CD4-positive, alpha-beta T cell (primary cell): ENCODE measurements at regions not wholly inside any gene's neighbourhood (a gene's known extent, or its start where the extent isn't known, plus 50 kb on each side); places are given as distances from the start of the nearest gene placed in this dataset.
A peak's percentile ranks its signal among the peaks of the same experiment; 100 is the strongest.

Source experiments
- ATAC-seq: fragments of 200-7000 bp; cut with Tn5 transposase; one replicate; pipeline ENCODE4 v1.10.0; 2022; ENCODE audit warnings: mild to moderate bottlenecking; ENCODE audit not compliant: poor library complexity
- CTCF ChIA-PET: fragments of 350-600 bp; sonication (Branson Sonifier 250); formaldehyde crosslinking; loops from one replicate; lab custom pipeline; 2021; ENCODE audit warnings: antibody characterized with exemption, inconsistent platforms; lab: Charles Lee
- POLR2A ChIA-PET: fragments of 350-600 bp; sonication (Branson Sonifier 250); formaldehyde crosslinking; loops from one replicate; lab custom pipeline; 2021; ENCODE audit warnings: antibody characterized with exemption, inconsistent platforms; lab: Charles Lee
- DNase-seq, 14 experiments: peaks; one replicate each; pipeline ENCODE4 v3.0.0-alpha.2; 2013 to 2020; ENCODE audit warnings: mixed read lengths in 2 of 14
- H3K27ac ChIP-seq, 2 donors: one replicate each; pipeline versions ENCODE4 v1.5.1 to v1.7.0; 2013; ENCODE audit warnings: low read length in 2 of 2, low read depth in 1 of 2, mild to moderate bottlenecking in 1 of 2
- H3K27me3 ChIP-seq, 2 experiments: 1 replicate in 1 of 2; 2 replicates in 1 of 2; pipeline versions ENCODE4 v1.6.1 to v1.7.0; 2013; ENCODE audit warnings: low read length in 2 of 2, control low read depth in 1 of 2, mild to moderate bottlenecking in 1 of 2, moderate library complexity in 1 of 2; ENCODE audit not compliant: insufficient read depth in 2 of 2, control insufficient read depth in 1 of 2
- H3K36me3 ChIP-seq: one replicate; pipeline ENCODE4 v1.6.1; 2013; ENCODE audit warnings: low read length, control low read depth; ENCODE audit not compliant: insufficient read depth
- H3K4me1 ChIP-seq: one replicate; pipeline ENCODE4 v1.6.1; 2013; ENCODE audit warnings: low read length, control low read depth; ENCODE audit not compliant: insufficient read depth
- H3K4me3 ChIP-seq: one replicate; pipeline ENCODE4 v1.5.1; 2013; ENCODE audit warnings: mild to moderate bottlenecking, low read length, moderate library complexity
- H3K9me3 ChIP-seq, 2 experiments: 1 replicate in 1 of 2; 2 replicates in 1 of 2; pipeline versions ENCODE4 v1.6.1 to v1.7.0; 2013; ENCODE audit warnings: low read length in 2 of 2, mild to moderate bottlenecking in 2 of 2, control low read depth in 1 of 2, moderate library complexity in 1 of 2; ENCODE audit not compliant: control insufficient read depth in 1 of 2, insufficient read depth in 1 of 2
- H3K27ac Mint-ChIP-seq: one replicate; pipeline ENCODE4 v1.8.0; 2020; ENCODE audit warnings: mixed read lengths
- H3K27me3 Mint-ChIP-seq: one replicate; pipeline ENCODE4 v1.8.0; 2021; ENCODE audit warnings: mixed read lengths
- H3K36me3 Mint-ChIP-seq: one replicate; pipeline ENCODE4 v1.8.0; 2021; ENCODE audit warnings: low read depth, mixed read lengths
- H3K4me1 Mint-ChIP-seq: one replicate; pipeline ENCODE4 v1.8.0; 2021; ENCODE audit warnings: low read depth, mixed read lengths
- H3K4me3 Mint-ChIP-seq: one replicate; pipeline ENCODE4 v1.8.0; 2020; ENCODE audit warnings: mild to moderate bottlenecking, mixed read lengths
- H3K9me3 Mint-ChIP-seq: one replicate; pipeline ENCODE4 v1.8.0; 2020; ENCODE audit warnings: mixed read lengths
- intact Hi-C, 2 experiments: fragments of 100-400 bp; cut with DNase I in 1 of 2; cut with micrococcal nuclease in 1 of 2; formaldehyde crosslinking; loops; one replicate each; pipeline versions ENCODE4 v1.15.1 to v1.9.0; 2023 to 2025; cut with DNase I, micrococcal nuclease
- TF ChIP-seq, protein P1 (sequence below): fragments of 200-600 bp; IDR thresholded peaks from one replicate; pipeline ENCODE4 v1.8.0; 2022; ENCODE audit warnings: antibody characterized with exemption, mild to moderate bottlenecking

DNA sequence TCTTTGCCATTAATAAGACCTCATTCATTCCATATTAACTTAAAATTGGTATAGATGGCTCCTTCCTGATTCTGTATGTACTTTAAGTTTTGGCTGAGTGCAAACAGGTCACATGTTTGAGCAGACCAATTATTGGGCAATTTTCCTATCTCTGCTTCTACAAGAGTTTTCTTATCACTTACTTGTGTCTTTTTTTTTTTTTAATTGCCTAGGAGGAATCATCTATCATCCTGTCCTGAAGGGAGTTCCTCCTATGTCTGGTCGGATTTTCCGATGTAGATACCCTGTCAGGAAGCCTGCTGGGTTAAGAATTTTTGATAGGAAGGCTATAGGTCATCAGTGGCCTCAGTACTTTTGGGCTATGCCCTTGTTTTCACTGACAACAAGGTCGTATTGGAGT, 268.0 kb downstream of the RPS4Y2 start:
- Mint-ChIP-seq H3K4me1 (peaks cover 55% of the 10 kb centered on the region), H3K27me3 (no peaks in the 10 kb centered on the region), H3K9me3 (no peaks in the 10 kb centered on the region), H3K27ac (peak overlapping the region; percentile 79), H3K36me3 (no peaks in the 10 kb centered on the region), H3K4me3 (no peak overlapping the region)
- Histone ChIP-seq H3K4me1 (peaks cover 20% of the 10 kb centered on the region), H3K36me3 (no peaks in the 10 kb centered on the region), H3K9me3 (no peaks in the 10 kb centered on the region), H3K4me3 (no peak overlapping the region), H3K27me3 (no peaks in the 10 kb centered on the region), H3K27ac (no peak overlapping the region)
- TF ChIP-seq, protein P1, sequence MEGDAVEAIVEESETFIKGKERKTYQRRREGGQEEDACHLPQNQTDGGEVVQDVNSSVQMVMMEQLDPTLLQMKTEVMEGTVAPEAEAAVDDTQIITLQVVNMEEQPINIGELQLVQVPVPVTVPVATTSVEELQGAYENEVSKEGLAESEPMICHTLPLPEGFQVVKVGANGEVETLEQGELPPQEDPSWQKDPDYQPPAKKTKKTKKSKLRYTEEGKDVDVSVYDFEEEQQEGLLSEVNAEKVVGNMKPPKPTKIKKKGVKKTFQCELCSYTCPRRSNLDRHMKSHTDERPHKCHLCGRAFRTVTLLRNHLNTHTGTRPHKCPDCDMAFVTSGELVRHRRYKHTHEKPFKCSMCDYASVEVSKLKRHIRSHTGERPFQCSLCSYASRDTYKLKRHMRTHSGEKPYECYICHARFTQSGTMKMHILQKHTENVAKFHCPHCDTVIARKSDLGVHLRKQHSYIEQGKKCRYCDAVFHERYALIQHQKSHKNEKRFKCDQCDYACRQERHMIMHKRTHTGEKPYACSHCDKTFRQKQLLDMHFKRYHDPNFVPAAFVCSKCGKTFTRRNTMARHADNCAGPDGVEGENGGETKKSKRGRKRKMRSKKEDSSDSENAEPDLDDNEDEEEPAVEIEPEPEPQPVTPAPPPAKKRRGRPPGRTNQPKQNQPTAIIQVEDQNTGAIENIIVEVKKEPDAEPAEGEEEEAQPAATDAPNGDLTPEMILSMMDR, result no peak
- DNase-seq (no peak), ATAC-seq (no peak)
- ChIA-PET CTCF (no interaction called here), POLR2A (no interaction called here)
- intact Hi-C loops, result loop anchor here (10.0 kb wide), 3 partner anchors 51 to 231 kb away; no protein-coding TSS in a partner anchor

DNA sequence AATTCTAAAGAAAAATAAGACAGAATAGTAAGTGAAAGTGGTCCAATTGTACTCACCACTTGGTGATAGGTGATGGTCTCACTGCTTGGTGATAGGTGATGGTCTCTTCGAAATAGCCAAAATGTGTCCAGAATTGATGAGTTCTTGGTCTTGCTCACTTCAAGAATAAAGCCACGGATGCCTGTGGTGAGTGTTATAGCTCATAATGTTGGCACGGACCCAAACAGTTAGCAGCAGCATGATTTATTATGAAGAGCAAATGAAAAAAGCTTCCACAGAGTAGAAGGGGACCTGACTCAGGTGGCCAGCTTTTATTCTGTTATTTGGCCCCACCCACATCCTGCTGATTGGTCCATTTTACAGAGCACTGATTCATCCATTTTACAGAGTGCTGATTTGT, 272.6 kb downstream of the RPS4Y2 start:
- H3K36me3 Mint-ChIP-seq, result no peaks in the 10 kb centered on the region
- H3K27ac ChIP-seq, result no peak overlapping the region
- ChIA-PET CTCF (no interaction called here), POLR2A (no interaction called here)
- H3K4me1 Mint-ChIP-seq, result peaks cover 54% of the 10 kb centered on the region
- intact Hi-C loops, result loop anchor here (10.0 kb wide), 3 partner anchors 46 to 226 kb away; no protein-coding TSS in a partner anchor
- TF ChIP-seq, protein P1, result no peak
- H3K9me3 ChIP-seq, result no peaks in the 10 kb centered on the region
- no peak overlapping the region for H3K4me3 Mint-ChIP-seq
- peak in 1 of 14 experiments; percentile 3 for DNase-seq
- no peak overlapping the region for H3K27ac Mint-ChIP-seq
- H3K27me3 Mint-ChIP-seq, result no peaks in the 10 kb centered on the region
- no peaks in the 10 kb centered on the region for H3K36me3 ChIP-seq
- H3K9me3 Mint-ChIP-seq, result no peaks in the 10 kb centered on the region
- peaks cover 5% of the 10 kb centered on the region for H3K4me1 ChIP-seq
- no peaks in the 10 kb centered on the region for H3K27me3 ChIP-seq
- H3K4me3 ChIP-seq, result no peak overlapping the region
- ATAC-seq, result no peak

DNA sequence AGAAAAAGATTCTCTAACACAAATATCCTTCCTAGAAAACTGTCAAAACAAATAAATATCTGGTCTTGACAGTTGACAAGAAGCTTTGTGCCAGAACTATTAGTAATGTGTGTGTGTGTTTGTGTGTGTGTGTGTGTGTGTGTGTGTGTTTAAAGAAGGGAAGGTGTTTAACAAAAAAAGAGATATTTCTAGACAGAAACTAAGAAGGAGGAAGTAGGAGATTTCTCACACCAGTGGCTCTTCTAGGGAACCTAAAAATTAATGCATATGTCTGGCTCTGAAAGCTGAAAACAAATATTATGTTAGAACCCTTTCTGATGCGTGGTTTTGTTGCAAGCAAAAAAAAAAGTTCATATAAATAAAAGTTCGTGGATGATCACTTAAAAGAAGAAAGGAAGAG, 277.5 kb downstream of the RPS4Y2 start:
- H3K9me3 ChIP-seq, result no peaks in the 10 kb centered on the region
- no peak for ATAC-seq
- H3K4me3 Mint-ChIP-seq, result peak overlapping the region; percentile 25
- POLR2A ChIA-PET, result no interaction called here
- no peaks in the 10 kb centered on the region for H3K36me3 Mint-ChIP-seq
- no peak overlapping the region for H3K4me3 ChIP-seq
- intact Hi-C loops, result no loop called here
- no peaks in the 10 kb centered on the region for H3K27me3 ChIP-seq
- peak overlapping the region; percentile 51 for H3K27ac Mint-ChIP-seq
- peaks cover 38% of the 10 kb centered on the region for H3K4me1 Mint-ChIP-seq
- H3K36me3 ChIP-seq, result no peaks in the 10 kb centered on the region
- no peaks in the 10 kb centered on the region for H3K27me3 Mint-ChIP-seq
- no peak overlapping the region for H3K27ac ChIP-seq
- TF ChIP-seq, protein P1, result no peak
- no peak for DNase-seq
- H3K4me1 ChIP-seq, result peaks cover 4% of the 10 kb centered on the region
- CTCF ChIA-PET, result no interaction called here
- no peaks in the 10 kb centered on the region for H3K9me3 Mint-ChIP-seq
